B cell (primary cell): ENCODE measurements at regions not wholly inside any gene's neighbourhood (a gene's known extent, or its start where the extent isn't known, plus 50 kb on each side); places are given as distances from the start of the nearest gene placed in this dataset.

Source experiments
- EZH2 ChIP-seq: IDR thresholded peaks from 2 replicates; pipeline ENCODE4 v1.6.1; 2012; ENCODE audit warnings: borderline replicate concordance, low read depth, mild to moderate bottlenecking, moderate library complexity, low read length; ENCODE audit not compliant: insufficient read depth, poor library complexity, severe bottlenecking
- TF ChIP-seq, protein P1 (sequence below): fragments of 200-600 bp; IDR thresholded peaks from one replicate; pipeline ENCODE4 v1.8.0; 2022; ENCODE audit warnings: antibody characterized with exemption, mild to moderate bottlenecking

DNA sequence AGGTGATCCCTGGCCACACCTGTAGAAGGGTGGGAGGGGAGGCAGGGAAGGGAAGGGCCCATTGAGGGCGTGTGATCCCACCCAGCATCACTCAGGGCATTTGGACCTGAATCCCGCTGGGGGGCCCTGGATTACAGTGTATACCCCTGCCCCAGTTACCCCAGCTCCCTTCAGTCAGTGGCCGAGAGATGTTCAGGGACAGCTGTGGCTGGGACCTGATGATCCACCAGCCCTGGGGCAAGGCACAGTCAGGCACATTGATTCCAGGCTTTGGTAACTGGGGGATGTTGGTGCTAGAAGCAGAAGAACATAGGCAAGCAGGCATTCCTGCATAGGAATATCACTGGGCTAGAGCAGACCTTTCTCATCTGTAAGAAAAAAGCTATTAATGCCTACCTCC lies 170.3 kb downstream of the FOXL1 start:
- TF ChIP-seq, protein P1, sequence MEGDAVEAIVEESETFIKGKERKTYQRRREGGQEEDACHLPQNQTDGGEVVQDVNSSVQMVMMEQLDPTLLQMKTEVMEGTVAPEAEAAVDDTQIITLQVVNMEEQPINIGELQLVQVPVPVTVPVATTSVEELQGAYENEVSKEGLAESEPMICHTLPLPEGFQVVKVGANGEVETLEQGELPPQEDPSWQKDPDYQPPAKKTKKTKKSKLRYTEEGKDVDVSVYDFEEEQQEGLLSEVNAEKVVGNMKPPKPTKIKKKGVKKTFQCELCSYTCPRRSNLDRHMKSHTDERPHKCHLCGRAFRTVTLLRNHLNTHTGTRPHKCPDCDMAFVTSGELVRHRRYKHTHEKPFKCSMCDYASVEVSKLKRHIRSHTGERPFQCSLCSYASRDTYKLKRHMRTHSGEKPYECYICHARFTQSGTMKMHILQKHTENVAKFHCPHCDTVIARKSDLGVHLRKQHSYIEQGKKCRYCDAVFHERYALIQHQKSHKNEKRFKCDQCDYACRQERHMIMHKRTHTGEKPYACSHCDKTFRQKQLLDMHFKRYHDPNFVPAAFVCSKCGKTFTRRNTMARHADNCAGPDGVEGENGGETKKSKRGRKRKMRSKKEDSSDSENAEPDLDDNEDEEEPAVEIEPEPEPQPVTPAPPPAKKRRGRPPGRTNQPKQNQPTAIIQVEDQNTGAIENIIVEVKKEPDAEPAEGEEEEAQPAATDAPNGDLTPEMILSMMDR: no peak
- no peak for TF ChIP-seq EZH2
